ENCODE measurements at regions not wholly inside any gene's neighbourhood (a gene's known extent, or its start where the extent isn't known, plus 50 kb on each side); places are given as distances from the start of the nearest gene placed in this dataset.
"Not testable (repeated sequence)": the region's sequence is repeated elsewhere in the genome, so short reads cannot be mapped to it uniquely, and the experiment has no call there.

DNA sequence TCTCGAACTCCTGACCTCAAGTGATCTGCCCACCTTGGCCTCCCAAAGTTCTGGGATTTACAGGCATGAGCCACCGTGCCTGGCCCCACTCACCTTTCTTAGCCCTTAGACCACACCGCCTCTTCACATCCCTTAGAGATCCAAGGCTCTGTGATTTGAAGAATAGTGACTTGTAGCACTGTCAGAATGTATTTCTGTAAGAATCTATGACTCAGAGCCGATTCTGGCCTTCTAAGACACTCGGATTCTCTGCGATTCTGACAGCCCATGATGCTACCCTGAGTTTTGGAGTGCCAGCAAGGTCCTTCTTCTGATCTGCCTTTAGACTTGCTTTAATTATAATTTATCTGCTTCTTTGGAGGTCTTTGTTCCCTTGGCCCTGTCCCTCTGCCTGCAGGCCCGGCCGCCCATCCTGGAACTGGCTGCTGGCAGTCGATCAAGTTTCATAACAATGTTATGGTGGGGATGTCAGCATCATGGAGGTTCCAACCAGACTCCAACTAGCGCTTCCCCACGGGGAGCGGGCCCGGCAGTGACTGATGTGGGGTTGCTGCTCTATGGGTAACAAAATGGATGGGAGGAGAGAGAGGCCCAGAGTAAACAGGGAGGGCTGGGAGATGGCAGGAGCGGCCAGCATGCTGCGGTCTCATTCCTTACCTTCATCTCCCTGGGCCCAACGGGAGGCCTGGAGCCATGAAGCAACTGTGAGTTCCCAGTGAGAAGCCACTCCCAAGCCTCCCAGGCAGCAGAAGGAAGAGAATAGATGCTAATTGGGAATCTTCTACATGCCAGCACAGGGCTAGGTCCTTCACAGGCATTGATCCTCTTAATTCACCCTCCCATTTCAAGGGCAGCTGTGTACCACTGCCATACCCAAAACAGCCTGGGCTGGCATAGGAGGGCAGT is 55.7 kb upstream of the RASD2 start:
- Histone ChIP-seq H3K4me3 (no peak overlapping the region), H3K36me3 (no peaks in the 10 kb centered on the region), H3K27ac (no peak overlapping the region), H3K4me1 (peaks cover 0 to 15% (median 11%) of the 10 kb centered on the region in 4 donors), H3K27me3 (peaks cover 0 to 16% of the 10 kb centered on the region in 2 donors), H3K9me3 (no peaks in the 10 kb centered on the region)
- TF ChIP-seq, protein P1, sequence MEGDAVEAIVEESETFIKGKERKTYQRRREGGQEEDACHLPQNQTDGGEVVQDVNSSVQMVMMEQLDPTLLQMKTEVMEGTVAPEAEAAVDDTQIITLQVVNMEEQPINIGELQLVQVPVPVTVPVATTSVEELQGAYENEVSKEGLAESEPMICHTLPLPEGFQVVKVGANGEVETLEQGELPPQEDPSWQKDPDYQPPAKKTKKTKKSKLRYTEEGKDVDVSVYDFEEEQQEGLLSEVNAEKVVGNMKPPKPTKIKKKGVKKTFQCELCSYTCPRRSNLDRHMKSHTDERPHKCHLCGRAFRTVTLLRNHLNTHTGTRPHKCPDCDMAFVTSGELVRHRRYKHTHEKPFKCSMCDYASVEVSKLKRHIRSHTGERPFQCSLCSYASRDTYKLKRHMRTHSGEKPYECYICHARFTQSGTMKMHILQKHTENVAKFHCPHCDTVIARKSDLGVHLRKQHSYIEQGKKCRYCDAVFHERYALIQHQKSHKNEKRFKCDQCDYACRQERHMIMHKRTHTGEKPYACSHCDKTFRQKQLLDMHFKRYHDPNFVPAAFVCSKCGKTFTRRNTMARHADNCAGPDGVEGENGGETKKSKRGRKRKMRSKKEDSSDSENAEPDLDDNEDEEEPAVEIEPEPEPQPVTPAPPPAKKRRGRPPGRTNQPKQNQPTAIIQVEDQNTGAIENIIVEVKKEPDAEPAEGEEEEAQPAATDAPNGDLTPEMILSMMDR (IDR thresholded peaks at IDR 0.05), result no peak
- no peak for DNase-seq
- intact Hi-C loops (cut with DNase I; ENCODE audit: low total_unique reads), result no loop called here

DNA sequence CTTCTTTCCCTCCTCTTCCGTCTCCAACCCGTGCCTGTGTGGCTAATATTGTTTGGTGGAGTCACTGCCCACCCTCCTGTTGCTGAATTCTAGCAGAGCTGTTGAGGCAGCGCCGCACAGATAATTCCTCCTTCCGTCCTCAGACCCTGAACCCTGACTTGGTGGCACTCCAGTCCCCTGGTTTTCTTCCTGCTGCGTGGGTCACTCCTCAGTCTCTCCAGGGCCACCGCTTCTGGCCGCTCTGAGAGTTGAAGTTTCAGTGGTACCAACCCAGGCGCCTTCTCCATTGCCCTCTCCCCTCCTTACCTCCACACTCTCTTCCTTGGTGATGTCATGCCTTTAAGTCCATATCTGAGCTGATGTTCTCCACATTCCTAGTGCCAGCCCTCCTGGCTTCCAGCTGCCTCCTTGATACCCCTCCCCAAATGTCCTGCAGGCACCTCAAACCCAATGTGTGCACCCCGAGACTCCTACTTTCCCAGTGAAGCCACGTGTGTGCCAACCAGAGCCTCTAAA is 54.5 kb upstream of the RASD2 start:
- TF ChIP-seq, protein P1 (IDR thresholded peaks at IDR 0.05), result no peak
- no peak for DNase-seq
- H3K4me3 ChIP-seq, result no peak overlapping the region
- no peak overlapping the region for H3K27ac ChIP-seq
- peaks cover 0 to 16% of the 10 kb centered on the region in 2 donors for H3K27me3 ChIP-seq
- no peaks in the 10 kb centered on the region for H3K9me3 ChIP-seq
- no peaks in the 10 kb centered on the region for H3K36me3 ChIP-seq
- peaks cover 0 to 2% (median under 1%) of the 10 kb centered on the region in 4 donors for H3K4me1 ChIP-seq
- intact Hi-C loops (cut with DNase I; ENCODE audit: low total_unique reads), result no loop called here

DNA sequence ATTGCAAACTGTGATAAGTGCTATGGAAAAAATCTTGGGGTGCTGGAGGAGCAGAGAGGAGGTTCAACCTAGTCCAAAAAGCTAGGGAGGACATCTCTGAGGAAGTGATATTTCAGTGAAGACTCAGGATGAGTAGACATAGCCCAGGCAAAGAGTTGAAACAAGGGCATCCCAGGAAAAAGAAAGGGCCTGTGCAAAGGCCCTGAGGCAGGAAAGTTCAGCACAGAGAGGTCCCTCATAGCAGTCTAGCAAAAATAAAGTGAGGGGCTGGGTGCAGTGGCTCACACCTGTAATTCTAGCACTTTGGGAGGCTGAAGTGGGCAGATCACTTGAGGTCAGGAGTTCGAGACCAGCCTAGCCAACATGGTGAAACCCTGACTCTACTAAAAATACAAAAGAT is 53.0 kb upstream of the RASD2 start:
- H3K4me1 ChIP-seq; H3K27ac ChIP-seq; H3K9me3 ChIP-seq; intact Hi-C loops (cut with DNase I; ENCODE audit: low total_unique reads); H3K36me3 ChIP-seq; H3K4me3 ChIP-seq; DNase-seq: not testable (repeated sequence)
- peaks cover 0 to 22% of the 10 kb centered on the region in 2 donors for H3K27me3 ChIP-seq

DNA sequence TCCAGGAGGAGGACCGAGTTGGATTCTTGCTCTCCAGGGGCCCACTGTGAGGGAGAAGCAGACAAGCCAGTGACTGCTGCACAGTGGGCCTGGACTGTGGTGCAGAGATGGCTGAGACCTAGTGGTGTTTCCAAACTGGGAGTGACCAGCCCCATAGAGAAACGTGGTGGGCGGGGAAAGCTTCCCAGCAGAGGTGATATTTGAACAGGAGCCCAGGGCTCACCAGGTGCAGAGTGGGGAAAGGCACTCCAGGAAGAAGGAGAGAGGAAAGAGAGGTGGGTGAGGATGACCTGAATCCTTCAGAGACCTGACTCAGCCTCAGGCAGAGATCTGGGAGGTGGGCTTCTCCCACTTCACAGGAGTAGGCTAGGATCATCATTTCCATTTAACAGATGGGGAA is 52.1 kb upstream of the RASD2 start:
- no peaks in the 10 kb centered on the region for H3K4me1 ChIP-seq
- intact Hi-C loops (cut with DNase I; ENCODE audit: low total_unique reads), result no loop called here
- peaks cover 0 to 22% of the 10 kb centered on the region in 2 donors for H3K27me3 ChIP-seq
- H3K9me3 ChIP-seq, result no peaks in the 10 kb centered on the region
- no peak overlapping the region for H3K4me3 ChIP-seq
- no peaks in the 10 kb centered on the region for H3K36me3 ChIP-seq
- DNase-seq, result no peak
- no peak overlapping the region for H3K27ac ChIP-seq
- TF ChIP-seq, protein P1 (IDR thresholded peaks at IDR 0.05), result no peak

DNA sequence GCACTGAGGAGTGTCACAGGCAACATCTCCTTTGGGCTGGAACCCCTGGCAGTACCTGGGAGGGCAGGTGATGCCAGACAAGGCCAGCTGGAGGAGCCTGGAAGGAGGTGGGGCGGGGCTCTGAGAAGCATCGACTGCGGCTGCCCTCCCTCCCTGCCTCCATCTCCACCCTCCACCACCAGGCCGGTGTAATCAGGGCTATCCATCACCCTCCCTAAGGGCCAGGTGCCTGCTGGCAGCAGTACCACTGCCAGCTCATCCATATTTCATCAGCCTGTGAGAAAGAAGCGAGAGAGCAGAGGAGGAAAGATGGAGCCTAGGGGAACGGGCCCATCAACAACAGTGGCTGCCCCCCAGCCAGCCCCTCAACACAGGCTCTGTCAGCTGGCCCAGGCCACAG is 51.4 kb upstream of the RASD2 start:
- DNase-seq, result no peak
- H3K27me3 ChIP-seq, result peaks cover 0 to 22% of the 10 kb centered on the region in 2 donors
- H3K4me1 ChIP-seq, result no peaks in the 10 kb centered on the region
- H3K36me3 ChIP-seq, result no peaks in the 10 kb centered on the region
- no peak overlapping the region for H3K27ac ChIP-seq
- H3K4me3 ChIP-seq, result no peak overlapping the region
- H3K9me3 ChIP-seq, result no peaks in the 10 kb centered on the region
- TF ChIP-seq, protein P1 (IDR thresholded peaks at IDR 0.05), result no peak
- intact Hi-C loops (cut with DNase I; ENCODE audit: low total_unique reads), result no loop called here

Data from tibial artery (tissue), 4 donors.